ENCODE measurements at regions not wholly inside any gene's neighbourhood (a gene's known extent, or its start where the extent isn't known, plus 50 kb on each side); places are given as distances from the start of the nearest gene placed in this dataset.
A peak's percentile ranks its signal among the peaks of the same experiment; 100 is the strongest.
"Not testable (repeated sequence)": the region's sequence is repeated elsewhere in the genome, so short reads cannot be mapped to it uniquely, and the experiment has no call there.

GRCh38 chr12:31906557-31907301, 52.5 kb upstream of the RESF1 start:
- no peak for DNase-seq (ENCODE audit: low read depth in 3 of 3)

- no peak for DNase-seq (ENCODE audit: low read depth in 3 of 3)
Measured at GRCh38 chr12:31903025-31903424, 56.2 kb upstream of the RESF1 start.

- DNase-seq (ENCODE audit: low read depth in 3 of 3) = no peak
Measured at GRCh38 chr12:31900271-31900670, 58.9 kb upstream of the RESF1 start.

GRCh38 chr12:31899109-31899508, 60.1 kb upstream of the RESF1 start:
- DNase-seq (ENCODE audit: low read depth in 3 of 3) = no peak

- DNase-seq (ENCODE audit: low read depth in 3 of 3) = no peak
Measured at GRCh38 chr12:31897781-31898503, 61.3 kb upstream of the RESF1 start.

GRCh38 chr12:31897092-31897491, 62.1 kb upstream of the RESF1 start:
- not testable (repeated sequence) for DNase-seq (ENCODE audit: low read depth in 3 of 3)

- peak; percentile 76 to 90 (median 76) for DNase-seq (ENCODE audit: low read depth in 3 of 3)
Measured at GRCh38 chr12:31896514-31897039, 62.6 kb upstream of the RESF1 start.

- DNase-seq (ENCODE audit: low read depth in 3 of 3) = no peak
Measured at GRCh38 chr12:31895449-31896150, 63.6 kb upstream of the RESF1 start.

GRCh38 chr12:31890295-31891285, 68.6 kb upstream of the RESF1 start:
- no peak for DNase-seq (ENCODE audit: low read depth in 3 of 3)

- no peak for DNase-seq (ENCODE audit: low read depth in 3 of 3)
Measured at GRCh38 chr12:31887109-31887811, 72.0 kb upstream of the RESF1 start.

- not testable (repeated sequence) for DNase-seq (ENCODE audit: low read depth in 3 of 3)
Measured at GRCh38 chr12:31882682-31883081, 76.5 kb upstream of the RESF1 start.

GRCh38 chr12:31880340-31880739, 78.9 kb upstream of the RESF1 start:
- DNase-seq (ENCODE audit: low read depth in 3 of 3) = no peak

- no peak for DNase-seq (ENCODE audit: low read depth in 3 of 3)
Measured at GRCh38 chr12:31877884-31878283, 81.3 kb upstream of the RESF1 start.

- no peak for DNase-seq (ENCODE audit: low read depth in 3 of 3)
Measured at GRCh38 chr12:31876568-31877424, 82.4 kb upstream of the RESF1 start.

GRCh38 chr12:31875609-31875964, 83.6 kb upstream of the RESF1 start:
- DNase-seq (ENCODE audit: low read depth in 3 of 3) = no peak

GRCh38 chr12:31874961-31875608, 84.1 kb upstream of the RESF1 start:
- peak; percentile 44 to 64 (median 51) for DNase-seq (ENCODE audit: low read depth in 3 of 3)

- DNase-seq (ENCODE audit: low read depth in 3 of 3) = no peak
Measured at GRCh38 chr12:31872831-31873604, 86.2 kb upstream of the RESF1 start.

GRCh38 chr12:31869972-31870371, 89.2 kb upstream of the RESF1 start:
- no peak for DNase-seq (ENCODE audit: low read depth in 3 of 3)

Data from stimulated activated CD4-positive, alpha-beta T cell treated with anti-CD3 and anti-CD28 coated beads, TNF-alpha, amount 100 ng/mL, for 24 hours (primary cell).